ENCODE measurements at regions not wholly inside any gene's neighbourhood (a gene's known extent, or its start where the extent isn't known, plus 50 kb on each side); places are given as distances from the start of the nearest gene placed in this dataset.
"Not testable (repeated sequence)": the region's sequence is repeated elsewhere in the genome, so short reads cannot be mapped to it uniquely, and the experiment has no call there.

DNA sequence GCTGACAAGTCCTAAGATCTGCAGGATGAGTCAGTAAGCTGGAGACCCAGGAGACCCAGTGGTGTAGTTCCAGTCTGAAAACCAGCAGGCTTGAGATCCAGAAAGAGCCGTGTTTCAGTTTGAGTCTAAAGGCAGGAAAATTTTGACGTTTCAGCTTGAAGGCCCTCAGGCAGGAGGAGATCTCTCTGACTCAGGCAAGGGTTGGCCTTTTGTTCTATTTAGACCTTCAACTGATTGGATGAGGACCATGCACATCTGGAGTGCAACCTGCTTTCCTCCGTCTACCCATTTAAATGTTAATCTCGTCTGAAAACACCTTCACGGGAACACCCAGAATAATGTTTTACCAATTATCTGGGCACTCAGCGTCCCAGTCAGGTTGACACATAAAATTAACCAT lies 69.5 kb downstream of the NPIPA7 start:
- not testable (repeated sequence) for DNase-seq

DNA sequence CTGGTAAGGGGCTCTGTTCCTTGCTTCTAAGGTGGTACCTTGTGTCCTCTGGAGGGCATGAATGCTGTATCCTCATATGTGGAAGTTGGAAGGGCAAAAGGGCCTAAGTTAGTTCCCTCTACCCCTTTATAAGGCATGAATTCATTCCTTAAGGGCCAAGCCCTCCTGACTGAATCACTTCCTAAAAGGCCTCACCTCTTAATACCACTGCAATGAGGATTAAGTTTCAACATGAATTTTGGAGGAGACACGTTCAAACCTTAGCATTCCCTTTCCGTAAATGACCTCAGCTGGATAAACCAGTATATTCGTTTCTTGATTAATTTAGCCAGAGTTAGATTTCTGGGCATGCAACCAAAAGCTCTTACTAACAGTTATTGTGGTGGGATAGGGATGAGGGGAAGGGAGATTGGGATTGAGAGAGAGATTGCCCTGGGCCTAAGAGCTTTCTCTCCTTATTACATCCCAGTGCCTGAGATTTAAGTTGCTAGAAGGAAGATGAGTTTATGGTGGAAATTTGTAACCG lies 70.8 kb downstream of the NPIPA7 start:
- not testable (repeated sequence) for DNase-seq

DNA sequence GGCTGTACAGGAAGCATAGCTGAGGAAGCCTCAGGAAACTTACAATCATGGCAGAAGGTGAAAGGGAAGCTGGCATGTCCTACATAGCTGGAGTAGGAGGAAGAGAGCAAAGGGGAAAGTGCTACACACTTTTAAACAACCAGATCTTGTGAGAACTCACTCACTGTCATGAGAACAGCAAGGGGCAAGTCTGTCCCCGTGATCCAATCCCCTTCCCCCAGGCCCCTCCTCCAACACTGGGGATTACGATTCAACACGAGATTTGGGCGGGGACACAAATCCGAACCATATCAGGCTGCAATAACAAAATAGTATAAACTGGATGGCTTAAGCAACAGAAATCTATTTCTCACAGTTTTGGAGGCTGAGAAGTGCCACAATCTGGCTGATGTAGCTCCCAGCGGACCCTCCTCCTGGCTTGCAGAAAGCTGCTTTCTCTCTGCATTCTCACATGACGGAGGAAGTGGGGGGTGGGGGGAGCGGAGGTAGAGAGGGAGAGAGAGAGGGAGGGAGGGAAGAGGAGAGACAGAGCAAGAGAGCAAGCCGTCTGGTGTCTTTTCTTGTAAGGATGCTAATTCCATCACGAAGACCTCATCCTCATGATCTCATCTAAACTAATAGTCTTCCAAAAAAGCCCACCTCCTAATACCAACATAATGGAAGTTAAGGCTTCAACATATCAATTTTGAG lies 72.9 kb downstream of the NPIPA7 start:
- not testable (repeated sequence) for DNase-seq

DNA sequence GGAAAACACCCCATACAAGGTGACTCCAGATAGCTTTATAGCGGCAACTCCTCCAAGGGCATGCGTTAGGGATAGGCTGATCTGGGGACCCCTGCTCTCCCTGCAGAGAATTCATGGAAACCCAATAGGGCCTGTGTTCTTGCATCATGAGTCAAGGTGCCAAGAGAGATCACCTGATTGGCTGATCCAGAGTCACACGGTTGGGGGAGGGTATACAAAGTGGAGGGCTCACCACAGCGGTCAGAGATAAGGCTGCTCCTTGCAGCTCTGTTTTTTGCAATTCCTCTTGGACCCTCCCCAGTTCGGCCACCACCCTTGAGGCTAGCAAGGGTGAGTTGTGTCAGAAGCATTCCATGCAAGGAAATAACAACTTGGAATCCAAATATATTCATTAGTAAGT lies 79.6 kb downstream of the NPIPA7 start:
- DNase-seq, result not testable (repeated sequence)

DNA sequence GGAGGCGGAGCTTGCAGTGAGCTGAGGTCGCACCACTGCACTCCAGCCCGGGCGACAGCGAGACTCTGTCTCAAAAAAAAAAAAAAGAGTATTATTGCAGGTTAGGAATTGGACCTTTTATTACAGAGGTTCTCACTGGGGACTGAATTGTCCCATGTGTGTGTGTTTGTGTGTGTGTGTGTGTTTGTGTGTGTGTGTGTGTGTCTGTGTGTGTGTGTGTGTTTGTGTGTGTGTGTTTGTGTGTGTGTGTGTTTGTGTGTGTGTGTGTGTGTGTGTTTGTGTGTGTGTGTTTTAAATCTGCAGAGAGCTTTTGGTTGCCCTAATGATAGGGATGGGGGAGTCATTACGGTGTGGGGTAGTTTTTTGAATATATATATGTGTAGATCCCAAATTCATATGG lies 84.9 kb downstream of the NPIPA7 start:
- not testable (repeated sequence) for DNase-seq

DNA sequence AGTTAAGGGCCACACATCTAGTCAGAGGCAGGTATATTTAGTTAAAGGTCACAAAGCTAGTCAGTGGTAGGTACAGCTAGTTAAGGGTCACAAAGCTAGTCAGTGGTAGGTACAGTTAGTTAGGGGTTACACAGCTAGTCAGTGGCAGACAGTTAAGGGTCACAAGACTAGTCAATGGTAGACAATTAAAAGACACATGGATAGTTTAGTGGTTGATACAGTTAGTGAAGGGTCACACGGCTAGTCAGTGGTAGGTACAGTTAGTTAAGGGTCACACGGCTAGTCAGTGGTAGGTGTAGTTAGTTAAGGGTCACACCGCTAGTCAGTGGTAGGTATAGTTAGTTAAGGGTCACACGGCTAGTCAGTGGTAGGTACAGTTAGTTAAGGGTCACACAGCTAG lies 110.0 kb downstream of the NPIPA7 start:
- not testable (repeated sequence) for DNase-seq

DNA sequence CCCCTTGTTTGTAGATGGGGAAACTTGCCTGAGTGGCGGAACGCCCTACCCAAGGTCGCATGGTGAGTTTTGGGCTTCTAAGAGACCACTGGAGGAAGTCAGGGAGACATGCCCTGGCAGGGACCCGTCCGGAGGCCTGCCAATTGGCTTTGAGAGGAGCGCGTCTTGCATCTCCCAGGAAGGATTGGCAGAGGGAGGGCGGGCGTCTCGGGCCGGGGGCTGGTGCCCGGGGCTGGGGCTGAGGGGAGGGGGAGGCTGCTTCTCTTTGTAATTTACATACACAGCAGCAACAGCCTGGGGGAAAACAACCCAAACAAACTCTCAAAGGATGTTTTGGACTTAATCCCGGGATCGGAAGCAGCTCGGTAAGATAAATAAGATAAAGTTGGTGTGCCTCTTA lies 110.5 kb downstream of the NPIPA7 start:
- DNase-seq, result not testable (repeated sequence)

DNA sequence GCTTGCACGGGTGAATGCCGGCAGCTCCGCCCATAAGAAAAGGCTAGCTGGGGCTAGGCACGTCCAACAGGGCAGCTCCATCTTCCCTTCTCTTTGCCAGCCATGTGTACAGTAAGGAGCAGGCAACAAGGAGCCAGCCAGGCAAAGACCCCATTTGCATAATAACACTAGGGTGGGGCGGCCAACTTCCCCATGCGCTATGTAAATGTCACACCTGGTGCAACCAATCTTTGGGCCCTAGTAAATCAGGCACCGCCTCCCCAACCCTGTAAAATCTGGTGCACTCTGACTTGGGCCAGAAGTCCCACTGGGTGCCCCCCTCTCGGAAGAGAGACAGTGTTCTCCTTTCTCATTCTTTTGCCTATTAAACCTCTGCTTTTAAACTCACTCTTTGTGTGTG lies 115.2 kb downstream of the NPIPA7 start:
- not testable (repeated sequence) for DNase-seq

DNA sequence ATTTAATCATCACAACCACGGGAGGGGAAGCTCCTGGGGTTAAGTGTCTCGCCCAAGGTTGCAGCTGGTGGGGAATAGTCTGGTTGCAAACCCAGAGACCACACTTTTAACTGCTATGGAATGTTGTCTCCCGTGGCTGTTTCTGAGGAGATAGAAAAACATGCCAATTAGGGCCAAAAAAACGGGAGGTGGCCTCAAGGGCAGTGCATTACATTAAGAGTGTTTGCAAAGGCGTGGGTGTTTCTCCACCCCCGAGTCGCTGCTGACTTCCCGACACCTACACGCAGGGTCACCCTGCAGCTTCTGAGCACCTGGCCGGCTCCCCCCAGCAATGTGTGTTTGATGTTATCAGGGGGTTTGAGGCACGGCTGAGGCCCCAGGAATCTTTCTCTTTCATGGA lies 116.1 kb downstream of the NPIPA7 start:
- DNase-seq, result not testable (repeated sequence)

DNA sequence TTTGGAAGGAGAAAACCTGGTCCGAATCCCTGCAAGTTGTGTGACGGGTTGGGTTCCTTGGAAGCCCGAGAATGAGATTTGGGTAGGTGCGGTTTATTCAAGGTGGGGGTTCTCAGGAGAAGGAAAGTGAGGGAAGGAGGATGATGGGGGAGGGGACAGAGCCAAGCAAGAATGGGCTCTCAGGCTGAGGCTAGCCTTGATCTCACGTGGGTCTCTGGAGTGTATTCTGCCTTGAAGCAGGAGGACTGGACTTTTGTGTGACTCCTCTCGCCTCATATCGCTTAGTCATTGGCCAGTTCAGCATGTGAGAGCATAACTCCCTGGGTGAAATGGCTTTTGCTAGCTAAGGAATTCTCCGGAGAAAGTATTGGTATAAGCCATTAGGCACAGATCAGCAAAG lies 120.9 kb downstream of the NPIPA7 start:
- not testable (repeated sequence) for DNase-seq

DNA sequence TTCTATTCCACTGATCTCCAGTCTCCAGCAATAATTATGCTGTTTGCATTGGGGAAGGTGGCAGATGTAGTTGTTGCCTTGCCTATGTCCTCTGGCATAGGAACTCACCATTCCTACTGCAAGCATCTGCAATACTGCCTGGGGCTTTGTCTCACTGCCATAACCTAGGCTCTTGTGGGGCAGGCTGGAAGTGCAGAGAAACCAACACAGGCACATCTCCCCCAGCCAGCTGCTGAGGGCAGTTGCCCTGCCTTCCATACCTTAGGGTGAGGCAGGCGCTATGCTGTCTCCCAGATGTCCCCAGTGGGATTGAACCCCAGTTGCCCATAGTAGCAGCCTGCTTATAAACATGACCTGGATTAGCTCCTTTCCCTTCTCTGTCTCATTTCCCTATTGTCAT lies 128.1 kb downstream of the NPIPA7 start:
- DNase-seq, result not testable (repeated sequence)

DNA sequence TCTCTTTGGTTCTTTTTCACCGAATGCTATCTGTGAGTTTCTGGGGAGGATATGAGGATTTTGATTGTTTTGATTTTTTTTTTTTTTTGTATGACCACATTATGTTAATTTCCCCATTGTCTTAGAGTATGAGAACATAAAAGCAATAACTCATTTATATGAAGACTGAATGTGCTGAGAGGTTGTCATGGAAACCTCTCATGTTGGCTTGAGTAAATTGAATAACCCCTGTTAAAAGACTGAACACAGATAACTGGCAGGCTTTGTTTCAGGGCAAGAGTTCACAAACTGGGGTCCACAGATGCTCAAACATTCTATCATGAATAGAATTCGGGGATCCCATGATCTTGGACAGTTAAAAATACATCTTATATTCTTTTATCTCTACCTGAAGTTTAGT lies 129.4 kb downstream of the NPIPA7 start:
- DNase-seq, result not testable (repeated sequence)

DNA sequence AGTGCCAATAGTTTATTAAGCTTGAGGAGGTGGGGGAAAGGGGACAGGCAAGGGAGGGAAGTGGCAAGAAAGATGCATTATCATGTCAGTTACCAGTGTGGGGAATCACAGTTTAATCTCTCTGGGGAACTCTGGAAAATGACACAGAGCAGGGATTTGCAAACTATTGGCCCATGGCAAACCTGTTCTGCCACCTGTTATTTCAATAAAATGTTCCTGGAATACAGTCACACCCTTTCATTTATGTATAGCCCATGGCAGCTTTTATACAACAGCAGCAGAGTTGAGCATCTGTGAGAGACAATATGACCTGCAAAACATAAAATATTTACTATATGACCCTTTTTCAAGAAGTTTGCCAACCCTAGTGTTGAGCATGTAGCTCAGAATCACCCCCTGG lies 140.5 kb downstream of the NPIPA7 start:
- DNase-seq, result not testable (repeated sequence)

DNA sequence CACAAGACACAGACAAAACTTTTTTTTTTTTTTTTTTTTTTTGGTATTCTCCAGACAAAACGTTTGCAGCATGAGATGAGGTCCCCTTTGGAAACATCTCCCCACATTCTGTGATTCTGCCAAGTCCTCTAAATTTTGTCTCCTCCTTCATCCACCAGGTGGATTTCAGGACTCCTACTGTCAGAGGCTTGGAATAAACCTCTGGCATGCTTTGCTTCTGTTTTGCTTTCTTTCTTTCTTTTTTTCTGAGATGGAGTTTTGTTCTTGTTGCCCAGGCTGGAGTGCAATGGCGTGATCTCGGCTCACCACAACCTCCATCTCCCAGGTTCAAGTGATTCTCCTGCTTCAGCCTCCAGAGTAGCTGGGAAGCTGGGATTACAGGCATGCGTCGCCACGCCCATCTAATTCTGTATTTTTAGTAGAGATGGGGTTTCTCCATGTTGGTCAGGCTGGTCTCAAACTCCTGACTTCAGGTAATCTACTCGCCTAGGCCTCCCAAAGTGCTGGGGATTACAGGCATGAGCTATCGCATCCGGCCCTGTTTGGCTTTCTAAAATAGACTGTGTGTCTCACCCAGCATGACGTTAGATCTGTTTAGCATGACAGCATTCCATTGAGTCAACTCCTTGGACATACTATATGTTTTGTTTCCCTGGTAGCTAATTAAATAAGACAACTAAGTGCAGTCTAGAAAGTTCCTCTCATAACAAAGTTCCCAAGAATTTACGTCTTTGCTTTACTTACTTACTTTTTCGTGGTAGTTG lies 142.5 kb downstream of the NPIPA7 start:
- DNase-seq, result not testable (repeated sequence)

DNA sequence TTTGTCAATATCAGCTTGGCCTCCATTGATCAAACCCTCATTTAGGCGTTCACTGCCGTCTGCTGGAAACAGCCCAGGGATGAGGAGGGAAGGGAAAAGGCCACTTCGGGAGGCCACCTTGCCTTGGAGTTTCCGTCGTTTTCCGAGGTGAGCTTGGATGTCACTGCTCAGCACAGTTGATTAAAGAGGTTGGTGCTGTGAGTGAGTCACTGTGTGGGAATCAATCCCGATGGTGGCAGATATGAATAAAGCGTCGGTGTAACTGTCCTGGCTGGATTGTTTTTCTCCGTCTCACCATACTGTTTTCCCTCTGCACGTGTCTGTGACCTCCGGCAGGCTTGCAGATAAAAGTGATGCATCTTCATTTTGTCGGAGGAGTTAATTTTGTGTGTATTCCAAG lies 148.1 kb downstream of the NPIPA7 start:
- DNase-seq, result not testable (repeated sequence)

DNA sequence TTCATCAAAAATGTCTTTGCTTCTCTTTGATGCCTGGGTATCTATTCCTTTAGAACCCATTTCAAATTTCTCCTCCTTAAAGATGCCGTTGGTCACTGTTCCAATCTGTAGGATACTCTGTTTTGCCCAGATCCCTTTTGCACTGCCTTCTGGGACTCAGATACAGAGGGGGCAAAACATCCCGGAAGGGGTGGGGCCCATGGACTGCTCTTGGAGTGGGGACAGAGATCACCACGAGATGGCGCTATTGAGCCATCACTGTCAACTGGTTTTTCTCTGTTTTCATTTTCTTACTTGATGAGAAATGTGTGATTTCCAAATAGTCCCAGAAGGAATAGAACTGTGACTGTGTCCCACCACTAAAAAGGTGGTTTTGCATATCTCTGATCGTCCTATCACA lies 151.8 kb downstream of the NPIPA7 start:
- not testable (repeated sequence) for DNase-seq

DNA sequence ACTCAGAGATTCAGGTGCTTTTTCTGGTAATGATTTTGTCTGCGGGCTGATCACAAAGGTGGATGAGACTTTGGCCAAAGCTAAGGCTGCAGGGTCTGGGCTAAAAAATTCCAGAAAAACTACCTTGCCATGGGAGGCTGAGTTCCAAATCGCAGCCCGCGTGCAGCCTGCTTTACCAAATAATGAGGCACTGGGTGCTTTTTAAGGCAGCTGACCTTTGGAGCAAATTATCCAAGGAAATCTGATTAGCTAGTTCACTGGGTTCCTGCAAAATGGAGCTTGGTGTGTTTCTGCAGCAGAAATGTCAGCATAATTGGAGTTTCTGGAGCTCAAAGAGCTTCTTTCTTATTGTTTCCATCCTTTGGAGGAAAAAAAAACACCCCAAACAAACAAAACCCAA lies 156.6 kb downstream of the NPIPA7 start:
- DNase-seq, result not testable (repeated sequence)

DNA sequence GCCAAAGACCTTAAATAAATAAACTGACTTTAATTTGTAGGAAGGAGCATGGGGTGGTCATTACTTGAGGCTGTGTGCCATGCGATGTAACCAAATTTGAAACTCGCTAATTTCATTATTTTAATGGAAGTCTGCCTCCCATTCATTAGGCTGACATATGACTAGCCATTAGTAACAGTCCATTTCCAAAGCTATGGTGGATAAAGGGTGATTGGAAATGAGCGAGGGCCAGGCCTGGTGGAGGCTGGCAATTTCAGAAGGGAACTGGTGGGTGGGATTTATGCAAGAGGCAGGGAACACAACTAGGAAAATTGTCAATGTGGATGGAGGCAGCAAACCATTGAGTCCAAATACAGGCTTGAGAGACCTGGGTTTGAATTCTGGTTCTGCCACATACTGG lies 157.2 kb downstream of the NPIPA7 start:
- DNase-seq, result not testable (repeated sequence)

DNA sequence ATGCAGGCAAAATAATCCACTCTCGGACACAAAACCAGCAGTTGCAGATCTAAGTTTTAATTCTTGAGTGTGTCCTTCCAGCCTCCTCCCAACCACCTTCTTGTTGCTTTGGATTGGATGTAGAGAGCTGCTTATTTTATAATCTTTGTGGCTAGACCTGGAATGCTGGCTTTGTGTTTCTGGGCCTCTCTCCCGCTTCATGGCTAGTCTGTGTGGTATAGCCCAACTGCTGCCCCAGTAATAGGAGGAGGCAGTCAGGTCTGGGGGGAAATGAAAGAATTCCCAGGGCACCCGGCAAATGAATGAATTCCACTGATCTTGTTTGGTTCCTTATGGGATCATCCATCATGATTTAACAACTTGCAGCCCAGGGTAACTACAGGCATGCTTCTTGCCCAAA lies 170.8 kb downstream of the NPIPA7 start:
- DNase-seq, result not testable (repeated sequence)

DNA sequence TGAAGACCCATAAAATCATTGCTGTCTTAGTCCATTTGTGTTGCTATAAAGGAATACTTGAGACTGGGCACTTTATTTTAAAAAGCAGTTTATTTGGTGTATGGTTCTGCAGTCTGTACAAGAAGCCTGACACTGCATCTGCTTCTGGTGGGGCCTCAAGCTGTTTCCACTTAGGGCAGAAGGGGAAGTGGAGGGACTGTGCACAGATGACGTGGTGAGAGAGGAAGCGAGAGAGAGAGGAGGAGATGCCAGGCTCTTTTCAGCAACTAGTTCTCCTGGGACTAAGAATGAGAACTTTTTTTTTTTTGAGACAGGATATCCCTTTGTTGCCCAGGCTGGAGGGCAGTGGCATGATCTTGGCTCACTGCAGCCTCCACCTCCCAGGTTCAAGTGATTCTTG lies 171.9 kb downstream of the NPIPA7 start:
- not testable (repeated sequence) for DNase-seq

DNA sequence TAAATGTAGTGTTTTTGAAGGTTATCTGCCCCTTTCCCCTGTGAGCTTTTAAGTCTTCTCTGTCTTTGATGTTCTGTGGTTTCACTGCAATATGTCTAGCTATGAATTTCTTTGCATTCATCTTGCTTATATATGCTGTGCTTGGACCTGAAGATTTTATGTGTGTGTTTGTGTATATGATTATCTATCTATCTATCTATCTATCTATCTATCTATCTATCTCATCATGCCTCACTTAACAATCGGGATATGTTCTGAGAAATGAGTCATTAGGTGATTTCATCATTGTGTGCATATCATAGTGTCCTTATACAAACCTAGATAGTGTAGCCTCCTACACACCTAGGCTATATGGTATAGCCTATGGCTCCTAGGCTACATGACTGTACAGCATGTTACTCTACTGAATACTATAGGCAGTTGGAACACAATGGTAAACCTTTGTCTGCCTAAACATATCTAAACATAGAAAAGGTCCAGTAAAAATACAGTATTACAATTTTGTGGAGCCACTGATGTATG lies 173.9 kb downstream of the NPIPA7 start:
- not testable (repeated sequence) for DNase-seq

DNA sequence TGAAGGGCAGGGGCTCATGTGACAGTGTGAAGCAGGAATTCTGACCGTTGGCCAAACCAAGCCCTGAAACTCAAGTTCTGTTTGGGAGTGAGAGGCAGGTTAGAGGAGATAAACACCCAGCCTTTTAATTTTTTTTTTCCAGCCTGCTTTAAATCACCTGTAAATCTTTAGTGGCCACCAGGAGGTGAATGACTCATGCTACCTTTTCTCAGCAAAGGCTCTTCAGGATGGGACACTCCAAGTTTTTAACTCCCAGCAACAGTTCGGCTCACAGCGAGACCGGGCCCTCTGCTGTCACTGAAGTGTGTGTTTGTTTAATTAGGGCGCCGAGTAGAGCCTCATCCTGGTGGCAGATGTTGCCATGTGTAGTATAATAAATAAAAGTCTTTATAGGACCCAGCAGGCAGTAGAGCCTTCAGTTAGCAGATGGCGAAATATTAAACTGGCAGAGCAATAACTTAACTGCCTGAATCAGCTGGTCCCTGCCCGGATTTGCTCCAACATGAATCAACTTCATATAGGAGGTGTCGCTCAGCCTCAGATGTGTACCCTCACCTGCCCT lies 180.3 kb downstream of the NPIPA7 start:
- not testable (repeated sequence) for DNase-seq

DNA sequence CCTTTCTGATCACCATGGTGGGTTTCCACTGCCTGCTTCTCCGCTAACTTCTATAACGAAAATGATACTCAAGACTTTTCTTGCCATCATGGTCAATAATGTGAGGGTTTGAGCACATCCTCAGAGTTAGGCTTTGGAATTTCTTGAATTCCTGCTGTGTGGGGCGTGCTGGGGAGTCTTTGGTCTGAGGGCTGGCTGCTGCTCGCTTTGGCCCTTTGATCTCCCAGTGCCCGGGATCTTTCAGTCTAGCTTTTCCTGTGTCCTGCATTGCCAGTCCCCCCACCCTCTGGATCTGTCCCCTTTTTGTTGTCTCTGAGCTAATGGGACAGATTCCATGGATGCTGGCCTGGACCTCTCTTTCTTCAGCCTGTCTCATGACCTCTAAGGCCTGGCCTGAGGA lies 182.6 kb downstream of the NPIPA7 start:
- DNase-seq, result not testable (repeated sequence)

Data from T-helper 1 cell (primary cell).